ENCODE measurements at regions not wholly inside any gene's neighbourhood (a gene's known extent, or its start where the extent isn't known, plus 50 kb on each side); places are given as distances from the start of the nearest gene placed in this dataset.

DNA sequence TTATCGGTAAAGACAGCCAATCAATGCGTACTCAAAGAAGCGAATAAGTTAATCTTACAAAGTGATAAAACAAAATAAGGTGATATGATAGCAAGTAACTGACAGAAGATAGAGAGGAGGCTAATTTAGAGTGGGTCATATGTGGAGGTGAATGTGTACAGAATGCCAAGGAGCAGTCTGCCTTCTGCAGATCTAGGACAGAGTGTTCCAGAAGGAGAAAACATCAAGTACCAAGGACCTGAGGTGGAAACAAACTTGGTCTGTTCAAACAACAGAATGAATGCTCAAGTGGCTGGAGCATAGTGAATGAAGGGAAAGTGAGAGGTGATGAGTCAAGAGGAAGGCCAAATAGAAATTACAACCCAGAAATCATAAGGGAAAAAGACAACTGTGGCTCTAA is 170.3 kb upstream of the BMP4 start:
- DNase-seq: no peak
- peaks cover 7% of the 10 kb centered on the region for H3K9me3 ChIP-seq (ENCODE audit: control insufficient read depth, low read length)
- peaks cover 5% of the 10 kb centered on the region for H3K4me1 ChIP-seq (ENCODE audit: control insufficient read depth, insufficient read depth, low read length)
- H3K36me3 ChIP-seq (ENCODE audit: control insufficient read depth, insufficient read depth, low read length): no peaks in the 10 kb centered on the region
- Mint-ChIP-seq H3K9me3 (no peaks in the 10 kb centered on the region), H3K4me3 (no peak overlapping the region), H3K36me3 (ENCODE audit: low read depth) (no peaks in the 10 kb centered on the region), H3K27ac (no peak overlapping the region), H3K4me1 (peaks cover 1% of the 10 kb centered on the region), H3K27me3 (ENCODE audit: insufficient read depth) (peaks cover 3% of the 10 kb centered on the region)
- no peak overlapping the region for H3K9ac ChIP-seq (ENCODE audit: extremely low read depth, low read length, poor library complexity, severe bottlenecking)
- WGBS, 2 experiments (ENCODE audit: insufficient coverage in 1 of 2, insufficient read length in 1 of 2): 95 to 98% methylated on average over 3 of the region's 3 CpGs
- no peak overlapping the region for H3K27ac ChIP-seq (ENCODE audit: low read depth, low read length)
- H3K27me3 ChIP-seq (ENCODE audit: control insufficient read depth, insufficient read depth, low read length, poor library complexity, severe bottlenecking): no peaks in the 10 kb centered on the region
- TF ChIP-seq, protein P1, sequence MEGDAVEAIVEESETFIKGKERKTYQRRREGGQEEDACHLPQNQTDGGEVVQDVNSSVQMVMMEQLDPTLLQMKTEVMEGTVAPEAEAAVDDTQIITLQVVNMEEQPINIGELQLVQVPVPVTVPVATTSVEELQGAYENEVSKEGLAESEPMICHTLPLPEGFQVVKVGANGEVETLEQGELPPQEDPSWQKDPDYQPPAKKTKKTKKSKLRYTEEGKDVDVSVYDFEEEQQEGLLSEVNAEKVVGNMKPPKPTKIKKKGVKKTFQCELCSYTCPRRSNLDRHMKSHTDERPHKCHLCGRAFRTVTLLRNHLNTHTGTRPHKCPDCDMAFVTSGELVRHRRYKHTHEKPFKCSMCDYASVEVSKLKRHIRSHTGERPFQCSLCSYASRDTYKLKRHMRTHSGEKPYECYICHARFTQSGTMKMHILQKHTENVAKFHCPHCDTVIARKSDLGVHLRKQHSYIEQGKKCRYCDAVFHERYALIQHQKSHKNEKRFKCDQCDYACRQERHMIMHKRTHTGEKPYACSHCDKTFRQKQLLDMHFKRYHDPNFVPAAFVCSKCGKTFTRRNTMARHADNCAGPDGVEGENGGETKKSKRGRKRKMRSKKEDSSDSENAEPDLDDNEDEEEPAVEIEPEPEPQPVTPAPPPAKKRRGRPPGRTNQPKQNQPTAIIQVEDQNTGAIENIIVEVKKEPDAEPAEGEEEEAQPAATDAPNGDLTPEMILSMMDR (conservative IDR thresholded peaks at IDR 0.05): no peak
- no peak overlapping the region for H3K4me3 ChIP-seq (ENCODE audit: low read length)

DNA sequence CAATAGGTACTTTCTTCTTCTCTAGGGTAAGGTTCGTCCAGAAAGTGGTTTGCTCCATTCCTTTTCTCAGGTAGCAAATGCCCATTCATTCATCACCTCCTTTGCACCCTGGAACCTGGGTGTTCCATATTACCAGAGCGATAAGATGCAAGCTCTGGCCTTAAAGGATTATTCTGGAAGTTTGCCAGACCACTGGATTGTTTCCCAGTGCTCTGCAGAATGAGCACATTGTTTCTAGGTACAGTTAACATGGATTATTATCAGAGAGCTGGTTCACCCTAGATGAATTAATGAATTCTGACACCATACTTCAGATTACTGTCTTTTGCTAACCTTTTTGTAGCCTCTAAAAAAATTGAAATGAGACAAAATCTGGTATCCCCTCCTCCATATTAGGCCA is 170.9 kb upstream of the BMP4 start:
- no peak for DNase-seq
- Histone ChIP-seq H3K4me3 (ENCODE audit: low read length) (no peak overlapping the region), H3K27ac (ENCODE audit: low read depth, low read length) (no peak overlapping the region), H3K27me3 (ENCODE audit: control insufficient read depth, insufficient read depth, low read length, poor library complexity, severe bottlenecking) (no peaks in the 10 kb centered on the region), H3K4me1 (ENCODE audit: control insufficient read depth, insufficient read depth, low read length) (peaks cover 5% of the 10 kb centered on the region), H3K36me3 (ENCODE audit: control insufficient read depth, insufficient read depth, low read length) (no peaks in the 10 kb centered on the region), H3K9ac (ENCODE audit: extremely low read depth, low read length, poor library complexity, severe bottlenecking) (no peak overlapping the region), H3K9me3 (ENCODE audit: control insufficient read depth, low read length) (peaks cover 7% of the 10 kb centered on the region)
- TF ChIP-seq, protein P1 (conservative IDR thresholded peaks at IDR 0.05): no peak
- 78 to 100% methylated on average over 1 to 2 of the region's 2 CpGs for WGBS, 2 experiments (ENCODE audit: insufficient coverage in 1 of 2, insufficient read length in 1 of 2)
- H3K4me3 Mint-ChIP-seq: no peak overlapping the region
- no peaks in the 10 kb centered on the region for H3K9me3 Mint-ChIP-seq
- H3K27me3 Mint-ChIP-seq (ENCODE audit: insufficient read depth): peaks cover 3% of the 10 kb centered on the region
- no peaks in the 10 kb centered on the region for H3K36me3 Mint-ChIP-seq (ENCODE audit: low read depth)
- peaks cover 4% of the 10 kb centered on the region for H3K4me1 Mint-ChIP-seq
- H3K27ac Mint-ChIP-seq: no peak overlapping the region

DNA sequence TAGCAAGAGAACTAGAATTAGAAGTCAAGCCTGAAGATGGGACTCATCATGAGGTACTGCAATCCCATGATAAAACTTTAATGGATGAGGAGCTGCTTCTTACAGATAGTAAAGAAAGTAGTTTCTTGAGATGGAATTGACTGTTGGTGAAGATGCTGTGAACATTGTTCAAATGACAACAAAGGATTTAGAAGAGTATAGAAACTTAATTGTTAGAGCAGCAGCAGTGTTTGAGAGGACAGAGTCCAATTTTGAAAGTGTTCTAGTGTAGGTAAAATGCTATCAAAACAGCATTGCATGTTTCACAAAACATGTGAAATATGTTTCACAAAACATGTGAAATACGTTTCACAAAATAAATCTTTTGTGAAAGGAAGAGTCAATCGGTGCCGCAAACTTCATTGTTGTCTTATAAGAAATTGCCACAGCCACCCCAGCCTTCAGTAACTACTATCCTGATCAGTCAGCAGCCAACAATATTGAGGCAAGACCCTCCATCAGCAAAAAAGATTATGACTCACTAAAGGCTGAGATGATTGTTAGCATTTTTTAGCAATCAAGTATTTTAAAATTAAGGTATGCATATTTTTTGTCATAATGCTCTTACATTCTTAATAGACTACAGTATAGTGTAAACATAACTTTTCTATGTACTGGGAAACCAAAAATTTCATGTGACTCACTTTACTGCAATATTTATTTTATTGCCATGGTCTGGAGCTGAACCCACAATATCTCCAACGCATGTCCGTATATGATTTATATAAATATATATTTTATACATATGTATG is 173.4 kb upstream of the BMP4 start:
- TF ChIP-seq, protein P1 (conservative IDR thresholded peaks at IDR 0.05): no peak

More for the DNA sequence above, 173.4 kb upstream of the BMP4 start:
- Histone ChIP-seq H3K4me1 (ENCODE audit: control insufficient read depth, insufficient read depth, low read length) (peaks cover 10% of the 10 kb centered on the region), H3K27ac (ENCODE audit: low read depth, low read length) (no peak overlapping the region), H3K36me3 (ENCODE audit: control insufficient read depth, insufficient read depth, low read length) (no peaks in the 10 kb centered on the region), H3K9me3 (ENCODE audit: control insufficient read depth, low read length) (peaks cover 7% of the 10 kb centered on the region), H3K9ac (ENCODE audit: extremely low read depth, low read length, poor library complexity, severe bottlenecking) (no peak overlapping the region), H3K4me3 (ENCODE audit: low read length) (no peak overlapping the region), H3K27me3 (ENCODE audit: control insufficient read depth, insufficient read depth, low read length, poor library complexity, severe bottlenecking) (no peaks in the 10 kb centered on the region)
- H3K27ac Mint-ChIP-seq: no peak overlapping the region
- H3K9me3 Mint-ChIP-seq: no peaks in the 10 kb centered on the region
- no peaks in the 10 kb centered on the region for H3K36me3 Mint-ChIP-seq (ENCODE audit: low read depth)
- 65 to 67% methylated on average over 3 of the region's 5 CpGs for WGBS, 2 experiments (ENCODE audit: insufficient coverage in 1 of 2, insufficient read length in 1 of 2)
- no peak overlapping the region for H3K4me3 Mint-ChIP-seq
- no peak for DNase-seq
- peaks cover 27% of the 10 kb centered on the region for H3K4me1 Mint-ChIP-seq
- H3K27me3 Mint-ChIP-seq (ENCODE audit: insufficient read depth): peaks cover 3% of the 10 kb centered on the region

Data from endodermal cell (in vitro differentiated cells).